Endothelial cell of umbilical vein (primary cell): ENCODE measurements at regions not wholly inside any gene's neighbourhood (a gene's known extent, or its start where the extent isn't known, plus 50 kb on each side); places are given as distances from the start of the nearest gene placed in this dataset.

Experiments
- BruUV-seq: library from RNA; stranded (reverse); fragments of 400-500 nt; replicated peaks from 2 replicates; lab custom pipeline; 2021; lab: Mats Ljungman, UMichigan
- CTCF ChIA-PET: fragments of 300-600, 350-600 bp; sonication (Branson Sonifier 250); formaldehyde crosslinking; loops from one replicate; lab custom pipeline; 2021; ENCODE audit warnings: antibody characterized with exemption, inconsistent platforms; lab: Charles Lee
- POLR2A ChIA-PET: fragments of 300-600, 350-600 bp; sonication (Branson Sonifier 250); formaldehyde crosslinking; loops from one replicate; lab custom pipeline; 2021; ENCODE audit warnings: antibody characterized with exemption, inconsistent platforms; lab: Charles Lee
- DNase-seq: peaks from one replicate; pipeline ENCODE4 v3.0.0-alpha.2; 2011; ENCODE audit warnings: low read depth, low spot score
- FAIRE-seq: peaks from 2 replicates; lab custom pipeline; 2011; peaks lifted over from hg19 to GRCh38; lab: Jason Lieb, UNC
- H2AFZ ChIP-seq: 2 replicates; pipeline ENCODE4 v1.6.0; 2012; ENCODE audit warnings: low read depth, low read length, control low read depth, inconsistent platforms
- H3K27ac ChIP-seq: 2 replicates; pipeline ENCODE4 v1.5.1; 2011; ENCODE audit warnings: low read depth, mild to moderate bottlenecking, control low read depth, low read length, moderate library complexity; ENCODE audit not compliant: insufficient read depth
- H3K27me3 ChIP-seq, 2 experiments: 2 replicates each; pipeline versions ENCODE4 v1.6.0 to v1.6.1; 2011; ENCODE audit warnings: low read length in 2 of 2, mixed read lengths in 1 of 2; ENCODE audit not compliant: control insufficient read depth in 2 of 2, insufficient read depth in 2 of 2
- H3K36me3 ChIP-seq, 2 experiments: 2 replicates in 1 of 2; 3 replicates in 1 of 2; pipeline ENCODE4 v1.5.1; 2011; ENCODE audit warnings: low read length in 2 of 2, mild to moderate bottlenecking in 1 of 2, moderate library complexity in 1 of 2; ENCODE audit not compliant: control insufficient read depth in 2 of 2, insufficient read depth in 2 of 2; ENCODE audit errors: extremely low read depth in 1 of 2
- H3K4me1 ChIP-seq: 3 replicates; pipeline ENCODE4 v1.5.1; 2011; ENCODE audit warnings: mild to moderate bottlenecking, low read length; ENCODE audit not compliant: control insufficient read depth, insufficient read depth; ENCODE audit errors: extremely low read depth
- H3K4me2 ChIP-seq: 2 replicates; pipeline ENCODE4 v1.6.1; 2011; ENCODE audit warnings: low read length, control low read depth, mixed read lengths; ENCODE audit not compliant: insufficient read depth
- H3K4me3 ChIP-seq, 3 experiments: fragments of 200-600 bp in 1 of 3; sonication (generic), shearing (Covaris generic) in 1 of 3; replicated peaks in 1 of 3; 2 replicates each; pipeline ENCODE4 v1.5.1; 2011 to 2016; ENCODE audit warnings: control low read depth in 3 of 3, low read length in 3 of 3, mild to moderate bottlenecking in 2 of 3, inconsistent platforms in 1 of 3, low read depth in 1 of 3, moderate library complexity in 1 of 3; ENCODE audit not compliant: insufficient read depth in 1 of 3
- H3K79me2 ChIP-seq: 2 replicates; pipeline ENCODE4 v1.6.0; 2012; ENCODE audit warnings: low read length, inconsistent platforms; ENCODE audit not compliant: control insufficient read depth, insufficient read depth
- H3K9ac ChIP-seq: replicated peaks from 2 replicates; pipeline ENCODE3; 2011; ENCODE audit warnings: low read length, control low read depth; ENCODE audit not compliant: insufficient read depth; ENCODE audit errors: extremely low read depth
- H3K9me1 ChIP-seq: replicated peaks from 3 replicates; pipeline ENCODE4 v1.6.0; 2011; ENCODE audit warnings: mild to moderate bottlenecking, low read length; ENCODE audit not compliant: control insufficient read depth, insufficient read depth; ENCODE audit errors: extremely low read depth
- H3K9me3 ChIP-seq: replicated peaks from 2 replicates; pipeline ENCODE4 v1.5.1; 2012; ENCODE audit warnings: low read length, inconsistent platforms; ENCODE audit not compliant: control insufficient read depth, insufficient read depth
- H4K20me1 ChIP-seq: replicated peaks from 2 replicates; pipeline ENCODE3; 2011; ENCODE audit warnings: mild to moderate bottlenecking, low read length; ENCODE audit not compliant: control insufficient read depth, insufficient read depth; ENCODE audit errors: extremely low read depth
- EZH2 ChIP-seq: IDR thresholded peaks from 2 replicates; pipeline ENCODE4 v1.6.1; 2012; ENCODE audit warnings: borderline replicate concordance, low read depth, mild to moderate bottlenecking, moderate library complexity, low read length, inconsistent platforms; ENCODE audit not compliant: severe bottlenecking
- GATA2 ChIP-seq: IDR thresholded peaks from 2 replicates; pipeline ENCODE4 v1.7.0; 2011; ENCODE audit warnings: low read depth, mild to moderate bottlenecking, moderate library complexity, mixed read lengths, low read length; ENCODE audit not compliant: insufficient read length, insufficient read depth
- JUN ChIP-seq: IDR thresholded peaks from 2 replicates; pipeline ENCODE4 v1.6.1; 2011; ENCODE audit warnings: borderline replicate concordance, low read depth; ENCODE audit not compliant: insufficient read length, insufficient read depth
- MYC ChIP-seq: IDR thresholded peaks from one replicate; pipeline ENCODE4 v1.6.1; 2011; ENCODE audit warnings: mild to moderate bottlenecking, low read depth, low read length
- POLR2A ChIP-seq: IDR thresholded peaks from 2 replicates; pipeline ENCODE4 v1.6.1; 2012; ENCODE audit warnings: low read depth, mild to moderate bottlenecking, control low read depth, low read length
- POLR2AphosphoS5 ChIP-seq: IDR thresholded peaks from 2 replicates; pipeline ENCODE4 v1.6.1; 2012; ENCODE audit warnings: low read depth, mild to moderate bottlenecking, control low read depth, low read length, moderate library complexity; ENCODE audit not compliant: insufficient read depth
- dilution Hi-C: fragments of 300-500 bp; cut with MboI; formaldehyde crosslinking; loops from one replicate; pipeline ENCODE4 v1.15.0; 2019; ENCODE audit warnings: low sequenced_read_pairs; ENCODE audit not compliant: extremely low pct_ligation_motif_present
- intact Hi-C: fragments of 100-400 bp; cut with micrococcal nuclease; formaldehyde crosslinking; loops from one replicate; pipeline ENCODE4 v1.10.0; 2022
- TF ChIP-seq, protein P1 (sequence below): IDR thresholded peaks from 2 replicates; pipeline ENCODE4 v1.6.1; 2011; ENCODE audit not compliant: insufficient read depth, insufficient read length
- TF ChIP-seq, protein P2 (sequence below), 2 donors: IDR thresholded peaks; 1 replicate in 1 of 2; 2 replicates in 1 of 2; pipeline ENCODE4 v1.5.1; 2011; ENCODE audit warnings: low read length in 2 of 2, mild to moderate bottlenecking in 2 of 2, moderate library complexity in 2 of 2, control low read depth in 1 of 2, inconsistent platforms in 1 of 2, low read depth in 1 of 2; ENCODE audit not compliant: insufficient read depth in 1 of 2; ENCODE audit errors: extremely low read depth in 1 of 2

DNA sequence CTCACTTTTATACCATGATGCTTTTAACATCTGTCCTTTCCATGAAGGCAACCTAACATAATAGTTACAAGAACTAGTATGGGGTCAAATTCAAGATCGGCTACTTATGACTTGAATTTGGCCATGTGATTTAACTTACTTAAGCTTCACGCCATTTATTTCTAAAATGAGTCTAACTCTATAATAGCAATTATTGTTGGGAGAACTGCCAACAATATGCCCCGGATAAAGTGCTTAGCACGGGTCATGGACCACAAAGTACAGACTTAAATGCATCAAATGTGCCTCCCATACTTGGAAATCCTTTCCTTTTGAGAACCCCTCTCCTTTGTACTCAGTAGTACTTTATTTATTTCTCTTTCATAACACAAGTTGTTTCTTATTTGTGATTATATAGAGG, 1603.6 kb upstream of the GOT2 start:
- no peak overlapping the region for H3K4me2 ChIP-seq
- no peak overlapping the region for H3K27ac ChIP-seq
- ChIA-PET CTCF (no interaction called here), POLR2A (no interaction called here)
- DNase-seq (no peak), FAIRE-seq (no peak)
- no peaks in the 10 kb centered on the region for H4K20me1 ChIP-seq
- no peaks in the 10 kb centered on the region for H3K27me3 ChIP-seq
- H3K36me3 ChIP-seq = no peaks in the 10 kb centered on the region
- no peaks in the 10 kb centered on the region for H3K79me2 ChIP-seq
- no peak overlapping the region for H3K4me3 ChIP-seq
- dilution Hi-C loops = no loop called here
- BruUV-seq = no TSS peak
- no peak overlapping the region for H3K9ac ChIP-seq
- H3K9me1 ChIP-seq = no peaks in the 10 kb centered on the region
- no peaks in the 10 kb centered on the region for H3K9me3 ChIP-seq
- no peak for TF ChIP-seq POLR2A
- TF ChIP-seq, protein P1, sequence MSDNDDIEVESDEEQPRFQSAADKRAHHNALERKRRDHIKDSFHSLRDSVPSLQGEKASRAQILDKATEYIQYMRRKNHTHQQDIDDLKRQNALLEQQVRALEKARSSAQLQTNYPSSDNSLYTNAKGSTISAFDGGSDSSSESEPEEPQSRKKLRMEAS = no peak
- TF ChIP-seq GATA2 = no peak
- no peak for TF ChIP-seq JUN
- no peak for TF ChIP-seq POLR2AphosphoS5
- no peak for TF ChIP-seq EZH2
- TF ChIP-seq MYC = no peak
- TF ChIP-seq, protein P2, sequence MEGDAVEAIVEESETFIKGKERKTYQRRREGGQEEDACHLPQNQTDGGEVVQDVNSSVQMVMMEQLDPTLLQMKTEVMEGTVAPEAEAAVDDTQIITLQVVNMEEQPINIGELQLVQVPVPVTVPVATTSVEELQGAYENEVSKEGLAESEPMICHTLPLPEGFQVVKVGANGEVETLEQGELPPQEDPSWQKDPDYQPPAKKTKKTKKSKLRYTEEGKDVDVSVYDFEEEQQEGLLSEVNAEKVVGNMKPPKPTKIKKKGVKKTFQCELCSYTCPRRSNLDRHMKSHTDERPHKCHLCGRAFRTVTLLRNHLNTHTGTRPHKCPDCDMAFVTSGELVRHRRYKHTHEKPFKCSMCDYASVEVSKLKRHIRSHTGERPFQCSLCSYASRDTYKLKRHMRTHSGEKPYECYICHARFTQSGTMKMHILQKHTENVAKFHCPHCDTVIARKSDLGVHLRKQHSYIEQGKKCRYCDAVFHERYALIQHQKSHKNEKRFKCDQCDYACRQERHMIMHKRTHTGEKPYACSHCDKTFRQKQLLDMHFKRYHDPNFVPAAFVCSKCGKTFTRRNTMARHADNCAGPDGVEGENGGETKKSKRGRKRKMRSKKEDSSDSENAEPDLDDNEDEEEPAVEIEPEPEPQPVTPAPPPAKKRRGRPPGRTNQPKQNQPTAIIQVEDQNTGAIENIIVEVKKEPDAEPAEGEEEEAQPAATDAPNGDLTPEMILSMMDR (IDR thresholded peaks at IDR 0.05; ENCODE audit: extremely low read depth in 1 of 2, insufficient read depth in 1 of 2, low read depth in 1 of 2, low read length in 2 of 2) = no peak
- no peak overlapping the region for H2AFZ ChIP-seq
- intact Hi-C loops = no loop called here
- no peaks in the 10 kb centered on the region for H3K4me1 ChIP-seq
